ENCODE measurements at regions not wholly inside any gene's neighbourhood (a gene's known extent, or its start where the extent isn't known, plus 50 kb on each side); places are given as distances from the start of the nearest gene placed in this dataset.

DNA sequence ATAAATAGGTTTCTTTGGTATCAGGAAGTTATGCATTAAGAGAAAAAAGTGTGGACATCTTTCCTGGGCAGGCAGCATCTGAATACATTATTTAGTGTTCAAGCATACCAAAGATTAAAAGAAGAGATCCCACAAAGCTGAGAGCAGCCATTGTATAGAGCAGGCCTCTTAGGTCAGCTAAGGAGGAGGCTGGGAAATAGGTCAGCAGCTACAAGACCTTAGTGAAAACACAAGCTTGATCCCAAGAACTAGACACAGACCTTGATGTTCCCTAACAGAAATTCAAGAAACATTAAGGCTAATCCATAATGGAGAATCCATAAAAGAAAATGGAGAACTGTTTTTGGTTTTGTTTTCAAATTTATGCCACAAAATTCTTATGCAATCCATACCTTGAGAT lies 135.3 kb upstream of the DPT start:
- POLR2A ChIA-PET (ENCODE audit: low non-redundant PET): no interaction called here

DNA sequence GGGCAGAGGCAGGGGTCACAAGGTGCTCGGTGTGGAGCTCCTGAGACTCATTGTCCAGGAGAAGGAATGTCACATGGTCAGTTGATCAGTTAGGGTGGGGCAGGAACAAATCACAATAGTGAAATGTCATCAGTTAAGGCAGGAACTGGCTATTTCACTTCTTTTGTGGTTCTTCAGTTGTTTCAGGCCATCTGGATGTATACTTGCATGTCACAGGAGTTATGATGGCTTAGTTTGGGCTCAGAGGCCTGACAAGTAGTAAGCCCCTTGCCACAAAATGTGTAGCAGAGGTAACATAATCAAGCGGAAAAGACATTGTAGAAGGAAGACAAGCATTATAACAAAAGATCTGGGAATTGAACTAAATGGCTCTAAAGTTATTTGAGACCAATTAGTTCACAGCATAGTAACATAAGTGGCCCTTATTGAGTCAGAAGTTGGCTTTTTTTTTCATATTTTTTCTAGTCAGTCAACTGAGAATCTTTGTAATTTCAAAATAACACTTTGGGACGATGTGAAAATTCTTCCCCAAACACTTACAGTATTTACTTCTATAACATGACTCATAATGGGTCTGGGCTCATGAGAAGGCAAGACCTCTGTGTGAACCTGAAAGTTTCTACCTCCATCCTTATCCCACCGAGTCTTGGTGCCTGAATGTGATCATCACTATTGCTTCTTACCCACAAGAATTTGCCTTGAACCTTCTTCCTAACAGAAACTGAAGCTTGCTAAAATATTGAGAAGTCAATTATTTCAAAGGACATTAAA lies 137.0 kb upstream of the DPT start:
- Histone ChIP-seq H3K9me3 (ENCODE audit: low read depth, low read length, poor library complexity, severe bottlenecking) (no peaks in the 10 kb centered on the region), H3K27ac (ENCODE audit: low read depth, low read length, poor library complexity, severe bottlenecking) (no peak overlapping the region), H3K27me3 (replicated peaks; ENCODE audit: insufficient read depth, low read depth, low read length, poor library complexity) (no peaks in the 10 kb centered on the region), H3K4me1 (ENCODE audit: insufficient read depth, low read length, poor library complexity, severe bottlenecking) (no peaks in the 10 kb centered on the region), H3K4me3 (ENCODE audit: low read depth, low read length, poor library complexity, severe bottlenecking) (no peak overlapping the region), H3K36me3 (ENCODE audit: insufficient read depth, low read length, poor library complexity, severe bottlenecking) (no peaks in the 10 kb centered on the region)
- intact Hi-C loops (cut with micrococcal nuclease; ENCODE audit: unreplicated experiment): no loop called here
- TF ChIP-seq EZH2 (IDR thresholded peaks at IDR 0.05; ENCODE audit: borderline replicate concordance, low read depth, low read length, poor library complexity, severe bottlenecking): no peak
- TF ChIP-seq CTCF (conservative IDR thresholded peaks at IDR 0.05; ENCODE audit: low read depth, low read length): no peak
- POLR2A ChIA-PET (ENCODE audit: low non-redundant PET): no interaction called here
- no TSS peak for BruUV-seq (replicated peaks)
- CTCF ChIA-PET: no interaction called here
- DNase-seq (ENCODE audit: low spot score): no peak

More for the DNA sequence above, 135.3 kb upstream of the DPT start:
- BruUV-seq (replicated peaks): no TSS peak
- Histone ChIP-seq H3K4me1 (ENCODE audit: insufficient read depth, low read length, poor library complexity, severe bottlenecking) (no peaks in the 10 kb centered on the region), H3K27ac (ENCODE audit: low read depth, low read length, poor library complexity, severe bottlenecking) (no peak overlapping the region), H3K4me3 (ENCODE audit: low read depth, low read length, poor library complexity, severe bottlenecking) (no peak overlapping the region), H3K27me3 (replicated peaks; ENCODE audit: insufficient read depth, low read depth, low read length, poor library complexity) (no peaks in the 10 kb centered on the region), H3K36me3 (ENCODE audit: insufficient read depth, low read length, poor library complexity, severe bottlenecking) (no peaks in the 10 kb centered on the region), H3K9me3 (ENCODE audit: low read depth, low read length, poor library complexity, severe bottlenecking) (no peaks in the 10 kb centered on the region)
- DNase-seq (ENCODE audit: low spot score): no peak
- TF ChIP-seq EZH2 (IDR thresholded peaks at IDR 0.05; ENCODE audit: borderline replicate concordance, low read depth, low read length, poor library complexity, severe bottlenecking) (no peak), CTCF (conservative IDR thresholded peaks at IDR 0.05; ENCODE audit: low read depth, low read length) (no peak)
- CTCF ChIA-PET: no interaction called here
- intact Hi-C loops (cut with micrococcal nuclease; ENCODE audit: unreplicated experiment): no loop called here

DNA sequence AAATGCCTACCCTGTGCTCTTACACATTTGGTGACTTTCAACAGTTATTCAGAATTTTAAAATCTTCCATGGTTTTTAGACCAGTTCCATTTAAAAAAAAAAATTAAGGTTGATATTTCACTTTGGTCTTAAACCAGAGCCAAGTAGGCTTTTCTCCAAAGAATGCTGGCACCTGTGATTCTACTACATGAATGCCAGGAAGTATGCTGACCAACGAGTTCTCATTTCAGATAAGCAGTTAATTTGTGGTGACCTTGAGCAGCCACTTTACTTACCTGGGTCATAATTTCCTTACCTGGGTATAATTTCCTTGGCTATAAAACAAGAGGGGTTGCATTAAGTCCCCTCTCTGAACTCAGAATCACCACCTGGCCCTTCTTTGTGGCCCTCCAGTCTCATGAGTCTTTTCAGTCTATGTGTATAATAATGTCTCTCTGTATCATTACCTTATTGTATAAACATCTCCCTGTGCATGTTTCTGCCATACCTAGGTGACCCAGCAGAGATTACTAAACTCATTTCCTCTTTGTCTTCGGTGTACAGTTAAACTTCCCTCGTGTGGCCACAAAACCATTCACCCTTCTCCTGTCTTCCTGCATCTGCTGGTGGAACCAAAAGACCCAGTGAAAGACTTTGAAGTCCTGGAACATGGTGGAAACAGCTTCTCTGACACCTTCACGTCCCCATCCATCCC lies 139.1 kb upstream of the DPT start:
- TF ChIP-seq EZH2 (IDR thresholded peaks at IDR 0.05; ENCODE audit: borderline replicate concordance, low read depth, low read length, poor library complexity, severe bottlenecking) (no peak), CTCF (conservative IDR thresholded peaks at IDR 0.05; ENCODE audit: low read depth, low read length) (no peak)
- intact Hi-C loops (cut with micrococcal nuclease; ENCODE audit: unreplicated experiment): no loop called here
- no TSS peak for BruUV-seq (replicated peaks)
- POLR2A ChIA-PET (ENCODE audit: low non-redundant PET): interaction anchor here (0.7 kb wide), 1 partner anchor 179 kb away, joined by 3 read pairs; no protein-coding TSS in a partner anchor
- H3K4me1 ChIP-seq (ENCODE audit: insufficient read depth, low read length, poor library complexity, severe bottlenecking): no peaks in the 10 kb centered on the region
- no peaks in the 10 kb centered on the region for H3K36me3 ChIP-seq (ENCODE audit: insufficient read depth, low read length, poor library complexity, severe bottlenecking)
- H3K9me3 ChIP-seq (ENCODE audit: low read depth, low read length, poor library complexity, severe bottlenecking): no peaks in the 10 kb centered on the region
- H3K27me3 ChIP-seq (replicated peaks; ENCODE audit: insufficient read depth, low read depth, low read length, poor library complexity): no peaks in the 10 kb centered on the region
- no peak for DNase-seq (ENCODE audit: low spot score)
- CTCF ChIA-PET: no interaction called here
- H3K4me3 ChIP-seq (ENCODE audit: low read depth, low read length, poor library complexity, severe bottlenecking): no peak overlapping the region
- no peak overlapping the region for H3K27ac ChIP-seq (ENCODE audit: low read depth, low read length, poor library complexity, severe bottlenecking)
